K562 (cell line): ENCODE measurements at regions not wholly inside any gene's neighbourhood (a gene's known extent, or its start where the extent isn't known, plus 50 kb on each side); places are given as distances from the start of the nearest gene placed in this dataset.

Source experiments
- ATAC-seq: fragments of 200-7000 bp; cut with Tn5 transposase; 3 replicates; pipeline ENCODE4 v1.9.1; 2020; ENCODE audit warnings: moderate library complexity
- BruUV-seq: library from RNA; stranded (reverse); fragments of 400-500 nt; replicated peaks from 2 replicates; lab custom pipeline; 2021; lab: Mats Ljungman, UMichigan
- CTCF ChIA-PET: fragments of 300-600 bp; formaldehyde crosslinking; extraction: SDS; loops from one replicate; lab custom pipeline; 2021; ENCODE audit warnings: low intra/inter-chr PET ratio; lab: Yijun Ruan, JAX
- POLR2A ChIA-PET: fragments of 300-600, 350-650 bp; sonication (Branson Sonifier 250); formaldehyde crosslinking; extraction: SDS; loops from one replicate; lab custom pipeline; 2021; ENCODE audit warnings: antibody characterized with exemption, inconsistent platforms; lab: Yijun Ruan, JAX
- DNase-seq, 4 experiments: peaks; one replicate each; pipeline versions ENCODE4 v3.0.0 to v3.0.0-alpha.2; 2011 to 2018; ENCODE audit warnings: low spot score in 3 of 4, mixed read lengths in 3 of 4; ENCODE audit errors: extremely low read depth in 1 of 4
- FAIRE-seq: peaks from 2 replicates; lab custom pipeline; 2011; peaks lifted over from hg19 to GRCh38; lab: Jason Lieb, UNC
- H2AFZ ChIP-seq: 2 replicates; pipeline ENCODE4 v1.6.0; 2011; ENCODE audit warnings: low read depth, low read length, control low read depth, inconsistent platforms
- H3K27ac ChIP-seq: fragments of 200-600 bp; 3 replicates; pipeline ENCODE4 v1.8.0; 2011; ENCODE audit warnings: low read depth, mild to moderate bottlenecking, control low read depth, inconsistent platforms, low read length, moderate library complexity, mixed read lengths; ENCODE audit errors: extremely low read depth
- H3K27me3 ChIP-seq, 2 experiments: fragments of 300-600 bp in 1 of 2; 2 replicates in 1 of 2; 3 replicates in 1 of 2; pipeline versions ENCODE4 v1.6.0 to v1.8.0; 2011; ENCODE audit warnings: inconsistent platforms in 2 of 2, low read length in 2 of 2, mild to moderate bottlenecking in 1 of 2, mixed read lengths in 1 of 2, moderate library complexity in 1 of 2; ENCODE audit not compliant: control insufficient read depth in 2 of 2, insufficient read depth in 2 of 2
- H3K36me3 ChIP-seq: fragments of 300-600 bp; 3 replicates; pipeline ENCODE4 v1.8.0; 2011; ENCODE audit warnings: mild to moderate bottlenecking, low read length, inconsistent platforms; ENCODE audit not compliant: control insufficient read depth, insufficient read depth
- H3K4me1 ChIP-seq, 2 experiments: fragments of 200-600 bp in 1 of 2; replicated peaks in 1 of 2; 2 replicates in 1 of 2; 3 replicates in 1 of 2; pipeline versions ENCODE4 v1.5.1 to v1.8.0; 2011; ENCODE audit warnings: inconsistent platforms in 2 of 2, low read length in 2 of 2, mild to moderate bottlenecking in 1 of 2, mixed read lengths in 1 of 2, moderate library complexity in 1 of 2; ENCODE audit not compliant: control insufficient read depth in 2 of 2, insufficient read depth in 2 of 2
- H3K4me2 ChIP-seq: 2 replicates; pipeline ENCODE4 v1.6.1; 2011; ENCODE audit warnings: low read length, control low read depth, inconsistent platforms, mixed read lengths; ENCODE audit not compliant: insufficient read depth
- H3K4me3 ChIP-seq: fragments of 200-600 bp; sonication (generic), shearing (Covaris generic); 2 replicates; pipeline ENCODE4 v1.5.1; 2016; ENCODE audit warnings: control low read depth, inconsistent platforms
- H3K79me2 ChIP-seq: fragments of 200-600 bp; 3 replicates; pipeline ENCODE4 v1.8.0; 2011; ENCODE audit warnings: low read length, inconsistent platforms; ENCODE audit not compliant: control insufficient read depth, insufficient read depth
- H3K9ac ChIP-seq, 2 experiments: 2 replicates each; pipeline versions ENCODE4 v1.6.0 to v1.6.1; 2011; ENCODE audit warnings: low read depth in 2 of 2, low read length in 2 of 2, control low read depth in 1 of 2, inconsistent platforms in 1 of 2, mild to moderate bottlenecking in 1 of 2, mixed read lengths in 1 of 2; ENCODE audit not compliant: insufficient read depth in 1 of 2
- H3K9me1 ChIP-seq: one replicate; pipeline ENCODE4 v1.6.0; 2011; ENCODE audit warnings: inconsistent platforms, mild to moderate bottlenecking, low read length, moderate library complexity; ENCODE audit not compliant: control insufficient read depth, insufficient read depth
- H3K9me3 ChIP-seq: replicated peaks from 2 replicates; pipeline ENCODE4 v1.5.1; 2011; ENCODE audit warnings: low read depth, low read length, inconsistent platforms; ENCODE audit not compliant: control insufficient read depth, insufficient read depth
- H4K20me1 ChIP-seq: replicated peaks from 2 replicates; pipeline ENCODE4 v1.6.1; 2011; ENCODE audit warnings: low read length, inconsistent platforms, mixed read lengths; ENCODE audit not compliant: control insufficient read depth, insufficient read depth
- ARID3A ChIP-seq: IDR thresholded peaks from 2 replicates; pipeline ENCODE4 v1.6.1; 2012; ENCODE audit warnings: low read depth, low read length, improper control_type of control experiment, borderline replicate concordance
- DIDO1 ChIP-seq: fragments of 450-650 bp; IDR thresholded peaks from 2 replicates; pipeline ENCODE4 v1.6.1; 2016; ENCODE audit warnings: low read depth, missing biosample characterization, missing genetic modification characterization
- ELF1 ChIP-seq: fragments of 200-800 bp; sonication (Bioruptor generic); IDR thresholded peaks from 2 replicates; pipeline ENCODE4 v1.6.1; 2016; ENCODE audit warnings: missing genetic modification characterization, missing compliant biosample characterization
- FOSL1 ChIP-seq: fragments of 200-800 bp; sonication (Bioruptor generic); conservative IDR thresholded peaks from 2 replicates; pipeline ENCODE4 v1.6.1; 2016; ENCODE audit warnings: missing genetic modification characterization, missing compliant biosample characterization
- HNRNPH1 ChIP-seq: fragments of 200-400 bp; formaldehyde crosslinking; optimal IDR thresholded peaks from 2 replicates; pipeline ENCODE3; 2017; ENCODE audit warnings: low read depth, mild to moderate bottlenecking, low read length, moderate library complexity
- ILK ChIP-seq: fragments of 450-650 bp; IDR thresholded peaks from 2 replicates; pipeline ENCODE4 v1.6.1; 2016; ENCODE audit warnings: missing genetic modification characterization, low read depth, mild to moderate bottlenecking, missing compliant biosample characterization, moderate library complexity, borderline replicate concordance
- KLF6 ChIP-seq: fragments of 250-450 bp; sonication (Bioruptor Pico); IDR thresholded peaks from 2 replicates; pipeline ENCODE4 v1.4.0; 2020; ENCODE audit warnings: mild to moderate bottlenecking, moderate library complexity, borderline replicate concordance
- LEF1 ChIP-seq: fragments of 450-650 bp; IDR thresholded peaks from 2 replicates; pipeline ENCODE4 v1.6.1; 2016; ENCODE audit warnings: mild to moderate bottlenecking
- NFIX ChIP-seq: fragments of 250-450 bp; sonication (Bioruptor Pico); IDR thresholded peaks from 2 replicates; pipeline ENCODE4 v1.4.0; 2020; ENCODE audit warnings: low read depth, mild to moderate bottlenecking, moderate library complexity
- PATZ1 ChIP-seq: fragments of 250-450 bp; sonication (Bioruptor Pico); IDR thresholded peaks from 2 replicates; pipeline ENCODE4 v1.5.0; 2020; ENCODE audit warnings: mild to moderate bottlenecking, borderline replicate concordance
- PCBP1 ChIP-seq: fragments of 200-400 bp; formaldehyde crosslinking; IDR thresholded peaks from 2 replicates; pipeline ENCODE4 v1.6.1; 2018; ENCODE audit warnings: mild to moderate bottlenecking, low read depth, low read length; ENCODE audit not compliant: poor library complexity, severe bottlenecking
- PML ChIP-seq: IDR thresholded peaks from 2 replicates; pipeline ENCODE4 v1.6.1; 2012; ENCODE audit warnings: low read length, inconsistent platforms
- SMAD2 ChIP-seq: fragments of 150-350 bp; IDR thresholded peaks from 2 replicates; pipeline ENCODE4 v1.6.1; 2014; ENCODE audit warnings: low read depth, mild to moderate bottlenecking, low read length
- TARDBP ChIP-seq: fragments of 450-650 bp; IDR thresholded peaks from 2 replicates; pipeline ENCODE4 v1.6.1; 2016
- TEAD4 ChIP-seq, 2 experiments: sonication (generic) in 1 of 2; formaldehyde crosslinking in 1 of 2; IDR thresholded peaks; 2 replicates each; pipeline versions ENCODE4 v1.6.1 to v1.8.0; 2012 to 2022; ENCODE audit warnings: borderline replicate concordance in 1 of 2, inconsistent platforms in 1 of 2, low read length in 1 of 2, mild to moderate bottlenecking in 1 of 2, missing genetic modification reagents in 1 of 2
- ZC3H8 ChIP-seq: fragments of 450-650 bp; IDR thresholded peaks from 2 replicates; pipeline ENCODE4 v1.6.1; 2017
- ZNF282 ChIP-seq: sonication (generic); formaldehyde crosslinking; IDR thresholded peaks from 2 replicates; pipeline ENCODE4 v1.8.1; 2023; ENCODE audit warnings: missing genetic modification reagents
- ZNF316 ChIP-seq: fragments of 450-650 bp; IDR thresholded peaks from 2 replicates; pipeline ENCODE4 v1.6.1; 2016
- WGBS: fragments of 100-300 bp; shearing (Covaris generic); methylation state at CpG from one replicate; pipeline ENCODE4 v1.1.6; 2016; ENCODE audit warnings: low coverage, mixed read lengths; ENCODE audit not compliant: insufficient coverage; ENCODE audit errors: missing lambda C conversion rate; 5-methylcytosine and 5-hydroxymethylcytosine counted together
- in situ Hi-C: fragments of 300-500 bp; cut with MboI; formaldehyde crosslinking; loops from 4 replicates; pipeline ENCODE4 v1.15.0; 2018; ENCODE audit warnings: inconsistent platforms, mixed read lengths
- intact Hi-C: fragments of 100-400 bp; cut with micrococcal nuclease; formaldehyde crosslinking; loops from 2 replicates; pipeline ENCODE4 v1.14.2; 2022

- no peak for TF ChIP-seq TARDBP
- TF ChIP-seq ZNF316 = no peak
- TF ChIP-seq PATZ1 (CRISPR knock-in tag) = no peak
- no peak for TF ChIP-seq ELF1
These were observed 67.2 kb upstream of the PARP1 start (continued) for GRCh38 chr1:226475142-226475511.

GRCh38 chr1:226476066-226476465 is 68.2 kb upstream of the PARP1 start:
- in situ Hi-C loops (no loop called here), intact Hi-C loops (no loop called here)
- Histone ChIP-seq H3K4me3 (no peak overlapping the region), H3K9ac (no peak overlapping the region), H3K4me2 (no peak overlapping the region), H2AFZ (no peak overlapping the region), H3K79me2 (no peaks in the 10 kb centered on the region), H3K27me3 (peaks cover 40 to 72% of the 10 kb centered on the region in 2 experiments), H3K9me1 (no peaks in the 10 kb centered on the region), H3K36me3 (no peaks in the 10 kb centered on the region), H3K9me3 (no peaks in the 10 kb centered on the region), H4K20me1 (no peaks in the 10 kb centered on the region), H3K27ac (no peak overlapping the region), H3K4me1 (no peaks in the 10 kb centered on the region)
- ChIA-PET CTCF (no interaction called here), POLR2A (interaction anchor here (0.5 to 2.5 kb wide), 5 partner anchors 9 to 255 kb away, joined by 3 to 5 read pairs (median 3); no protein-coding TSS in a partner anchor)
- WGBS = 0% methylated on average over 5 of the region's 5 CpGs
- DNase-seq (no peak), FAIRE-seq (no peak), ATAC-seq (no peak)
- no TSS peak for BruUV-seq
- no peak for TF ChIP-seq PCBP1
- TF ChIP-seq HNRNPH1 = no peak
- TF ChIP-seq NFIX (CRISPR knock-in tag) = no peak
- TF ChIP-seq DIDO1 (tag) = no peak
- no peak for TF ChIP-seq FOSL1 (tag)
- no peak for TF ChIP-seq LEF1
- no peak for TF ChIP-seq TEAD4 (IDR thresholded peaks at IDR 0.05; ENCODE audit: low read length)
- no peak for TF ChIP-seq TEAD4 (CRISPR knock-in tag; IDR thresholded peaks at IDR 0.05; ENCODE audit: borderline replicate concordance)
- TF ChIP-seq PML = no peak
- no peak for TF ChIP-seq KLF6
- TF ChIP-seq ILK = no peak
- no peak for TF ChIP-seq ZNF282
- no peak for TF ChIP-seq SMAD2
- no peak for TF ChIP-seq ARID3A
- TF ChIP-seq ZC3H8 = no peak
